GM12865 (cell line): ENCODE measurements at regions not wholly inside any gene's neighbourhood (a gene's known extent, or its start where the extent isn't known, plus 50 kb on each side); places are given as distances from the start of the nearest gene placed in this dataset.

Experiments used
- DNase-seq: peaks from one replicate; pipeline ENCODE4 v3.0.0; 2010; ENCODE audit warnings: low read depth
- H3K4me3 ChIP-seq: 2 replicates; pipeline ENCODE4 v1.5.1; 2011; ENCODE audit warnings: mild to moderate bottlenecking, low read depth, low read length, control low read depth
- TF ChIP-seq, protein P1 (sequence below): IDR thresholded peaks from 2 replicates; pipeline ENCODE4 v1.5.1; 2011; ENCODE audit warnings: low read length, control low read depth, low read depth, inconsistent platforms; ENCODE audit not compliant: insufficient read depth; ENCODE audit errors: missing control alignments

DNA sequence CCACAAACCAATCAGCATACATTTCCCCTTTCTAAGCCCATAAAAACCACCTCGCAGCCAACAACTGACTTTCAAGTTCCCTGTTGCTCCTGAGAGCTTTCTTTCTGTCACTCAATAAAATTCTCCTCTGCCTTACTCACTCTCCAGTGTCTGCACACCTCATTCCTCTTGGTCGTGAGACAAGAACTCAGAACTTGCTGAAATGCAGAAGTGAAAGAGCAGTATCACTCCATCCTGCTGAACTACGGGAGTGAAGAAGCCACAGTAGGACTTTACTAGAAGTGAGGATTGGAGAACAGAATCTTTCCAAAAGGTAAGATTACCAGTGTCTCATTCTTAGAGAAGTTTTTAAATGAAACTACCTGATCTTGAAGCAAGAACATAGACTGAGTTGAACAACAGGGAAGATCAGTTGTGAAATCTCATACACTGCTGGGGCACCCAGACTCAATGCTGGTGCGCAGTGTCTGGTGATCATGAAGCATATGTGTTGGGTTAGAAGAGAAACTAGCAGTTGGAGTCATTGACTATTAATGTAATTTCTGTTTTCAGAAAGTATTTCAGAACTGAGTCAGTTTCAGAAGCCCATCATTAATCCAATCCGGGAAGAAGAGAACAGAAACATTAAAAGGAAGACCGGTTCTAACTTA is 726.9 kb upstream of the TMPRSS15 start:
- H3K4me3 ChIP-seq, result no peak overlapping the region

DNA sequence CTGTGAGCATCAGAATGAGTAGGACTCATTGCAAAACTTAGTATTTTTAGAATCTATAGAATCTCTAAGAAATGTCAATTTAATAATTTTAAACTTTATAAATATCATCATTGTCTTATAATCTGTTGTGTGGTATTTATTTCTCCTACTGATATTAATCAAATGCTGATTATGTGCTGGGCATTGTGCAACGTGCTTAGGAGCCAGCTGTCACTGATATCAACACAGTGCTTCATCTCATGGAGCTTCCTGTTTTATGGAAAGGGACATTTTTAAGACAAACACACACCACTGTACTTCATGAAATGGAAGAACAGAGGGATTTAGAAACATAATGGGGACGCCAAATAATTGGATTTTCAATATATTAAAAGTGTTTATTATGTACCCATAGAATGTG is 737.9 kb upstream of the TMPRSS15 start:
- TF ChIP-seq, protein P1, sequence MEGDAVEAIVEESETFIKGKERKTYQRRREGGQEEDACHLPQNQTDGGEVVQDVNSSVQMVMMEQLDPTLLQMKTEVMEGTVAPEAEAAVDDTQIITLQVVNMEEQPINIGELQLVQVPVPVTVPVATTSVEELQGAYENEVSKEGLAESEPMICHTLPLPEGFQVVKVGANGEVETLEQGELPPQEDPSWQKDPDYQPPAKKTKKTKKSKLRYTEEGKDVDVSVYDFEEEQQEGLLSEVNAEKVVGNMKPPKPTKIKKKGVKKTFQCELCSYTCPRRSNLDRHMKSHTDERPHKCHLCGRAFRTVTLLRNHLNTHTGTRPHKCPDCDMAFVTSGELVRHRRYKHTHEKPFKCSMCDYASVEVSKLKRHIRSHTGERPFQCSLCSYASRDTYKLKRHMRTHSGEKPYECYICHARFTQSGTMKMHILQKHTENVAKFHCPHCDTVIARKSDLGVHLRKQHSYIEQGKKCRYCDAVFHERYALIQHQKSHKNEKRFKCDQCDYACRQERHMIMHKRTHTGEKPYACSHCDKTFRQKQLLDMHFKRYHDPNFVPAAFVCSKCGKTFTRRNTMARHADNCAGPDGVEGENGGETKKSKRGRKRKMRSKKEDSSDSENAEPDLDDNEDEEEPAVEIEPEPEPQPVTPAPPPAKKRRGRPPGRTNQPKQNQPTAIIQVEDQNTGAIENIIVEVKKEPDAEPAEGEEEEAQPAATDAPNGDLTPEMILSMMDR, result no peak
- no peak for DNase-seq

More for the DNA sequence above, 726.9 kb upstream of the TMPRSS15 start:
- DNase-seq, result no peak
- TF ChIP-seq, protein P1, result no peak

DNA sequence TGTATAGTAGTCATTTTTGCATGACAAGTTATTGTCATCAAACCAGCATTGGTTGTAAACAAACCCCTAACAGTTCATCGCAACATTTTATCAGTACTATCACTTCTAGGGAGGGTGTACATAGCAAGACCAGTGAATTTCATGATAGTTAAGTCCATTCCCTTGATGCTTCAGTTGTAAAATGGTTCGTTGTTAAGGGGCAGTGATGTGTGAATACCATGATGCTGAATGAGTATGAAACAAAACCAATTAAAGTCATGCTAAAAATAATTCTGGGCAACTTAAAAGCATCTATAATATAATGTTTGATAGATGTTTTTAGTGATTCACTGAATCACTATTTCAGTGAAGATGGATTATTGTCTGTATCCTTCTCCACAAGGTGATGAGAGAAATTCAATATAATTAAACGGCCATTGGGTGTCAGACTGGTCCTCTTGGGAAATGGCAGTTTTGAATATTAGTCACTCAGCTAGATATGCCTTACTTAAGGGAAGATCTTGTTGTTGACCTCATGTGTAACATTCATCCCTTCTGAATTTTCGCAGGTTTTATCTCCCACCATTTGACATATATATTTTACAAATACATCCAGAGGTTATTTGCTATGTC is 742.2 kb upstream of the TMPRSS15 start:
- TF ChIP-seq, protein P1, result no peak
- DNase-seq, result no peak
- no peak overlapping the region for H3K4me3 ChIP-seq

More for the DNA sequence above, 737.9 kb upstream of the TMPRSS15 start:
- no peak overlapping the region for H3K4me3 ChIP-seq

DNA sequence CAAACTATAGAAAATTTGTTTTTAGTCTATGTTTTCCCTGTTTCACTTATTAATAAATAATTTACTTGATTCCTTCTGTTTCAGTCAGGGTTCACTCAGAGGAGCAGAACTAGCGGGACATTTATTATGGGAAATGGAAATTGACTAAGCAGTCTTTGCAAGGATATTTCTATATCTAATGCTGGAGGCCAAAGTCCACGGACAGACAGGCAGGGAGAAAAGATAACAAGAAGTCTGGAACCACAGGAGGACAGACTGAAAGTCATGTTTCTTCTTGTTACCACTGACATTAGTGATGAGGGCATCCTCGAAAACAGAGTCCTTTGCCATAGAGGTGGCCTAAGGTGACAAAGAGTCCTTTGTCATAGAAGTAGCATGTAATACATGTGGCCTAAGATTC is 744.5 kb upstream of the TMPRSS15 start:
- no peak overlapping the region for H3K4me3 ChIP-seq
- DNase-seq, result no peak
- TF ChIP-seq, protein P1, result no peak

DNA sequence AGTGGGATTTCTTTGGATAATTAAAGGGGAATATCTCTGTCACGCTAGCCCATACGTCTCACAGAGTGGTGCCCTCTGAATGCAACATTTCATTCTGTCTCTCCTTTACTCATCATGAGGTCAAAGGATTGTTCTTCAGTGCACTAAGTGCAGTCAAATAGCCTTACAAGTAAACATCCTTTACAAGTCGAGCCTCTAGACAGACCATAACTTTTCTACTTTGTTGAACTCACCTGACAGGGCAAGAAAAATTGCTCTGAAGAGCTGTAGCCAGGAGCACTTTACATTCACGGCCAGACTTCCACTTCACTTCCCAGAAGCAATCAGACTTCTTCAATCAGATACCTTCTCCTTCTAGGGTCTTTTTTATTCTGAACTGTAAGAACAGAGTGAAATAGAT is 768.0 kb upstream of the TMPRSS15 start:
- TF ChIP-seq, protein P1, result no peak
- H3K4me3 ChIP-seq, result no peak overlapping the region
- no peak for DNase-seq

DNA sequence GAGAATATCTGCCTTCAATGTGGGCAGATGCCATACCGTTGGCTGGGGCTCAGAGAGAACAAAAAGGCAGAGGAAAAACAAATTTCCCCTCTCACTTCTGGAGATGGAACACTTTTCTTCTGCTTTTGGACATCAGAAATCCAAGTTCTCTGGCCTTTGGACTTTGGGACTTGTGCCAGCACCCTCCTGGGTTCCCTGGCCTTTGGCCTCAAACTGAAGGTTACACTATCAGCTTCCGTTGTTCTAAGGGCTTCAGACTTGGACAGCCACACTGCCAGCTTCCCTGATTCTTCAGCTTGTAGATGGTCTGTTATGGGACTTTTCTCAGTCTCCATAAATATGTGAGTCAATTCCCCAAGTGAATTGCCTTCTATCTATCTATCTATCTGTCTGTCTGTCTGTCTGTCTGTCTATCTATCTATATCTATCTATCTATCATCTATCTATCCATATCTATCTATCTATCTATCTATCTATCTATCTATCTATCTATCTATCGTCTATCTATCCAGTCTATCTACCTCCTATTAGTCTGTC is 778.1 kb upstream of the TMPRSS15 start:
- no peak for DNase-seq
- TF ChIP-seq, protein P1, result no peak

More for the DNA sequence above, 778.1 kb upstream of the TMPRSS15 start:
- H3K4me3 ChIP-seq, result no peak overlapping the region
